ENCODE measurements at regions not wholly inside any gene's neighbourhood (a gene's known extent, or its start where the extent isn't known, plus 50 kb on each side); places are given as distances from the start of the nearest gene placed in this dataset.

DNA sequence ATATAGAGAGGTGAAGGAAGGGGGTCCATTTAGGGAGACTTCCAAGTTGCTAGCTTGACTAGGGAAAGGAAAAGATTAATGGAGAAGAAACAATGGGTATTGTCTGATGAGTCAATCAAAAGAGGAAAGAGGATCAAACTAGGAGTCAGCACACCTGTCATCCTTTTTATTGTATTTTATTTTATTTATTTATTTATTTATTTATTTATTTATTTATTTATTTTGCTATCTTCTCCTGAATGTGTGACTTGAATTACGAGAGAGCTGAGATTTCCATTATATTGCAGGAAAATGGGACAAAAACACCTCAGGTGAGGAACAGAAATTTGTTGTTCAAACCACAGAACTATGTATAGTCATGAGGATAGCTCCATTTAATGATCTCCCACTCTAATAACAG is 58.9 kb downstream of the NUDT11 start:
- Histone ChIP-seq H3K27me3 (ENCODE audit: control insufficient read depth in 1 of 2, insufficient read depth in 2 of 2, low read length in 2 of 2) (no peaks in the 10 kb centered on the region), H3K4me3 (ENCODE audit: low read depth in 1 of 2, low read length in 2 of 2) (no peak overlapping the region)
- WGBS, 2 donors = 65 to 86% methylated on average over 1 of the region's 1 CpG

DNA sequence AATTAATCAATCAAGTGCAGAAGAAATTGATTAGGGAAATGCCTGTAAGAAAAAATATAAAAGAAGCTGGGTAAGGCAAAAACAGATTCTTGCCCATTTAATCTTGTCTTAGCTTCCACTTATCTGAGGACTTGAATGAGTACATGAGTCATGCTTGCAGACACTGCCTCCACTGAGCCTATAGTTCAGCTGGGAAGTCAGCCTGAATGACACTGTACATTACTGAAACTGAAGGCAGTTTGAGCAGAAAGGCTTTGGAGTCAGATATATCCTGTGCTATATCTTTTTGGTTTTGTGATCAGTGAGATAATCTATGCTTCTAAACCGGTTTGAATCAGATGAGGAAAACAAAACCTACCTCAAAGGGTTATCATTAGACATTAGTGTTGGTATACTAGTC is 61.3 kb downstream of the NUDT11 start:
- no peaks in the 10 kb centered on the region for H3K9me3 ChIP-seq (ENCODE audit: control insufficient read depth in 2 of 2, insufficient read depth in 1 of 2, low read depth in 1 of 2, low read length in 1 of 2)
- no peak overlapping the region for H3K27ac ChIP-seq (ENCODE audit: low read depth in 2 of 2, low read length in 1 of 2)
- H3K27me3 ChIP-seq (ENCODE audit: control insufficient read depth in 1 of 2, insufficient read depth in 2 of 2, low read length in 2 of 2) = no peaks in the 10 kb centered on the region
- no peaks in the 10 kb centered on the region for H3K4me1 ChIP-seq (ENCODE audit: control insufficient read depth in 2 of 2, insufficient read depth in 2 of 2, low read length in 1 of 2)
- WGBS, 2 donors = 58 to 87% methylated on average over 1 of the region's 1 CpG
- H3K36me3 ChIP-seq (ENCODE audit: control insufficient read depth in 2 of 2, insufficient read depth in 2 of 2, low read length in 1 of 2) = no peaks in the 10 kb centered on the region
- H3K4me3 ChIP-seq (ENCODE audit: low read depth in 1 of 2, low read length in 2 of 2) = no peak overlapping the region

More for the DNA sequence above, 58.9 kb downstream of the NUDT11 start:
- Histone ChIP-seq H3K4me1 (ENCODE audit: control insufficient read depth in 2 of 2, insufficient read depth in 2 of 2, low read length in 1 of 2) (no peaks in the 10 kb centered on the region), H3K36me3 (ENCODE audit: control insufficient read depth in 2 of 2, insufficient read depth in 2 of 2, low read length in 1 of 2) (no peaks in the 10 kb centered on the region), H3K27ac (ENCODE audit: low read depth in 2 of 2, low read length in 1 of 2) (no peak overlapping the region), H3K9me3 (ENCODE audit: control insufficient read depth in 2 of 2, insufficient read depth in 1 of 2, low read depth in 1 of 2, low read length in 1 of 2) (no peaks in the 10 kb centered on the region)

DNA sequence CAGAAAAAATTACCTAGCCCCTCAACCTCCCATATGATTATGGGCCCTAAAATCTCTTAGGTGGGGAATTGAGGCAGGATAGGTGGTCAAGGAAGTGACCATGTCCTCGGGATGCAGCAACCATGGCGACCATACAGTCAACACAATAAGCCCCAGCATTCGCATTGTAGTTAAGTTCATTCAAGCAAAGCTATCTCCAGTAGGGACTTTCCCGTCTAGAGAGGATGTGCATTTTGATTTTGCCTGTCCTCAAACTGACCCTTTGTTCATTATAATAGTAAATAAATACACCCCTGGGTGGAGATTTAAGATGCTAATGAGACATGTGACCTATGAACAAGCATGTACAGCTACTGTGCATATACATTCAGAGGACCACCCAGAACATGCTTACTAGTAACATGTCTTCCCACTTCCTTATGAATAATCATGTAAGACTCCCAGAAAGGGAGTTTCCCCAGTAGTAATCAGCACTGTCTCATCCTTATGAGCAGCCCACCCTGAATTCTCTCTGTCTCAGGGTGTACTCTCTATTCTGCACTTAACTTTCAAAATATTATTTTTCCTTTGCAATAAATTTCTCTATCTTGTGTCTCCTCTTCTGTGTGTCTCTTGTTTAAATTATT is 74.3 kb downstream of the NUDT11 start:
- H3K4me3 ChIP-seq (ENCODE audit: low read depth in 1 of 2, low read length in 2 of 2) = no peak overlapping the region
- H3K9me3 ChIP-seq (ENCODE audit: control insufficient read depth in 2 of 2, insufficient read depth in 1 of 2, low read depth in 1 of 2, low read length in 1 of 2) = no peaks in the 10 kb centered on the region
- 34 to 52% methylated on average over 4 of the region's 4 CpGs for WGBS, 2 donors
- no peaks in the 10 kb centered on the region for H3K4me1 ChIP-seq (ENCODE audit: control insufficient read depth in 2 of 2, insufficient read depth in 2 of 2, low read length in 1 of 2)
- H3K27me3 ChIP-seq (ENCODE audit: control insufficient read depth in 1 of 2, insufficient read depth in 2 of 2, low read length in 2 of 2) = peaks cover 0 to 3% of the 10 kb centered on the region in 2 donors
- no peaks in the 10 kb centered on the region for H3K36me3 ChIP-seq (ENCODE audit: control insufficient read depth in 2 of 2, insufficient read depth in 2 of 2, low read length in 1 of 2)
- H3K27ac ChIP-seq (ENCODE audit: low read depth in 2 of 2, low read length in 1 of 2) = no peak overlapping the region

DNA sequence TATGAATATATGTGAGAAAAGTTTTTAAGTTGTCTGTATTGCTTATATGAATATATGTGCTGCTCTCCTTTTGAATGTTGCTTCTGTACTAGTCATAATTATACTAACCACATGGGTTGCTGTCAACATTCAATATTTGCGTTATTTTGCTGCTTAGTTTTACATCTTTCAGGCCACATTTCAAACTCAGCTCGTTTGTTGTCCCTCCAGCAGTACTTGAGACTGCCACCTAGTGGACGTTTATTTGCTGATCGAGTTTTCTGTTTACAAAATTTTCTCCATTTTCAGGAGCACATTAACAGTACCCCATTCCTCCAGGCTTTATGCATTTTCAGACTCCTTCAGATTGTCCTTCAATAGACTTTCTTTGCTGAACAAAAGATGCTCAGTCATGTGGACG is 75.8 kb downstream of the NUDT11 start:
- Histone ChIP-seq H3K36me3 (ENCODE audit: control insufficient read depth in 2 of 2, insufficient read depth in 2 of 2, low read length in 1 of 2) (no peaks in the 10 kb centered on the region), H3K4me3 (ENCODE audit: low read depth in 1 of 2, low read length in 2 of 2) (no peak overlapping the region), H3K27ac (ENCODE audit: low read depth in 2 of 2, low read length in 1 of 2) (no peak overlapping the region), H3K4me1 (ENCODE audit: control insufficient read depth in 2 of 2, insufficient read depth in 2 of 2, low read length in 1 of 2) (no peaks in the 10 kb centered on the region), H3K27me3 (ENCODE audit: control insufficient read depth in 1 of 2, insufficient read depth in 2 of 2, low read length in 2 of 2) (peaks cover 0 to 3% of the 10 kb centered on the region in 2 donors), H3K9me3 (ENCODE audit: control insufficient read depth in 2 of 2, insufficient read depth in 1 of 2, low read depth in 1 of 2, low read length in 1 of 2) (no peaks in the 10 kb centered on the region)
- 5 to 6% methylated on average over 5 of the region's 5 CpGs for WGBS, 2 donors

DNA sequence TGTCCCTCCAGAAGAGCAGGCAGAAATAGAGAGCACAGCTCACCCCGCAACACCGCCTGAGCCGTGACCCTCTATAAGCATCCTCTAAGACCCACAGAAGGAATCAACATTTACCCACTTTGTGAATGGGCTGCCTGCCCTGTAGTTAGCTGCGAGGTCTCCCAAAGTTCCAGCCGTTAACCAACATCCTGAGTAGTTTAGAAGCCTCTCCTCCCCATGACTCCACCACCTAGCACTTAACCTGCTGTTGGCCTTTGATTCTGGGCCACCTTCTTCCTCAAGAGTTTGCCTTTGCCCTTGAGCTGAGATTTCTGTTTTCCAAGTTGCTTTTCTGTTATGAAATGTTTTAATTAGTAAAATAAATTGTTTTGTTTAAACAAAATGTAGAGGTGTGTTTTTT is 75.8 kb downstream of the NUDT10 start:
- 88% methylated on average over 5 of the region's 5 CpGs for WGBS, 2 donors
- Histone ChIP-seq H3K27ac (ENCODE audit: low read depth in 2 of 2, low read length in 1 of 2) (no peak overlapping the region), H3K36me3 (ENCODE audit: control insufficient read depth in 2 of 2, insufficient read depth in 2 of 2, low read length in 1 of 2) (no peaks in the 10 kb centered on the region), H3K9me3 (ENCODE audit: control insufficient read depth in 2 of 2, insufficient read depth in 1 of 2, low read depth in 1 of 2, low read length in 1 of 2) (peaks cover 0 to 6% of the 10 kb centered on the region in 2 donors), H3K27me3 (ENCODE audit: control insufficient read depth in 1 of 2, insufficient read depth in 2 of 2, low read length in 2 of 2) (peaks cover 0 to 3% of the 10 kb centered on the region in 2 donors), H3K4me3 (ENCODE audit: low read depth in 1 of 2, low read length in 2 of 2) (no peak overlapping the region), H3K4me1 (ENCODE audit: control insufficient read depth in 2 of 2, insufficient read depth in 2 of 2, low read length in 1 of 2) (no peaks in the 10 kb centered on the region)

DNA sequence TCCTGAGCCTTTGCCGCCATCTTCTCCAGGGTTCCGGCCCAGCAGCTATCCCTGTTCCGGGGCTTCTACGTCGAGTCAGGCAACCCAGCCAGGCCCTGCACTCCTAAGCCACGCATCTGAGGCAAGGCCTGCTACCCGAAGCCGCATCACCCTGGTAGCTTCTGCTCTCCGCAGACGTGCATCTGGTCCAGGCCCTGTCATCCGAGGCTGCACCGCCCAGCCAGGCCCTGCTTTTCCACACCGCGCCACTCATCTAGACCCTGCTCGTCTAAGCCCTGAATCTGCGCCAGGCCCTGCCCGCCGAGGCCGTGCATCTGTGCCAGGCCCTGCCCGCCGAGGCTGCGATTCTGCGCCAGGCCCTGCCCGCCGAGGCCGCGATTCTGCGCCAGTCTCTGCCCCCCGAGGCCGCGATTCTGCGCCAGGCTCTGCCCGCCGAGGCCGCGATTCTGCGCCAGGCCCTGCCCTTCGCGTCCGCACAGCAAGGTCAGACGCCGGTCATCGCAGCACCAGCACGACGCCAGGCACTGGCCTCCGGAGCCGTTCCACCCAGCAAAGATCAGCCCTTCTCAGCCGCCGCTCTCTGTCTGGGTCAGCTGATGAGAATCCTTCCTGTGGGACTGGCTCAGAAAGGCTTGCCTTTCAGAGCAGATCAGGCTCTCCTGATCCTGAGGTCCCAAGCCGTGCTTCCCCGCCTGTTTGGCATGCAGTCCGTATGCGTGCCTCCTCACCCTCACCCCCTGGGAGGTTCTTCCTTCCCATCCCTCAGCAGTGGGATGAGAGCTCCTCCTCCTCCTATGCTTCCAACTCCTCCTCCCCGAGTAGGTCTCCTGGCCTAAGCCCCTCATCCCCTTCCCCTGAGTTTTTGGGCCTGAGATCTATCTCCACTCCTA is 75.1 kb downstream of the NUDT10 start:
- H3K4me3 ChIP-seq (ENCODE audit: low read depth in 1 of 2, low read length in 2 of 2) = no peak overlapping the region
- no peaks in the 10 kb centered on the region for H3K4me1 ChIP-seq (ENCODE audit: control insufficient read depth in 2 of 2, insufficient read depth in 2 of 2, low read length in 1 of 2)
- peaks cover 0 to 3% of the 10 kb centered on the region in 2 donors for H3K27me3 ChIP-seq (ENCODE audit: control insufficient read depth in 1 of 2, insufficient read depth in 2 of 2, low read length in 2 of 2)
- H3K36me3 ChIP-seq (ENCODE audit: control insufficient read depth in 2 of 2, insufficient read depth in 2 of 2, low read length in 1 of 2) = no peaks in the 10 kb centered on the region
- no peak overlapping the region for H3K27ac ChIP-seq (ENCODE audit: low read depth in 2 of 2, low read length in 1 of 2)
- peaks cover 0 to 6% of the 10 kb centered on the region in 2 donors for H3K9me3 ChIP-seq (ENCODE audit: control insufficient read depth in 2 of 2, insufficient read depth in 1 of 2, low read depth in 1 of 2, low read length in 1 of 2)
- 90 to 96% methylated on average over 54 of the region's 54 CpGs for whole genome bisulfite sequencing, 2 donors

DNA sequence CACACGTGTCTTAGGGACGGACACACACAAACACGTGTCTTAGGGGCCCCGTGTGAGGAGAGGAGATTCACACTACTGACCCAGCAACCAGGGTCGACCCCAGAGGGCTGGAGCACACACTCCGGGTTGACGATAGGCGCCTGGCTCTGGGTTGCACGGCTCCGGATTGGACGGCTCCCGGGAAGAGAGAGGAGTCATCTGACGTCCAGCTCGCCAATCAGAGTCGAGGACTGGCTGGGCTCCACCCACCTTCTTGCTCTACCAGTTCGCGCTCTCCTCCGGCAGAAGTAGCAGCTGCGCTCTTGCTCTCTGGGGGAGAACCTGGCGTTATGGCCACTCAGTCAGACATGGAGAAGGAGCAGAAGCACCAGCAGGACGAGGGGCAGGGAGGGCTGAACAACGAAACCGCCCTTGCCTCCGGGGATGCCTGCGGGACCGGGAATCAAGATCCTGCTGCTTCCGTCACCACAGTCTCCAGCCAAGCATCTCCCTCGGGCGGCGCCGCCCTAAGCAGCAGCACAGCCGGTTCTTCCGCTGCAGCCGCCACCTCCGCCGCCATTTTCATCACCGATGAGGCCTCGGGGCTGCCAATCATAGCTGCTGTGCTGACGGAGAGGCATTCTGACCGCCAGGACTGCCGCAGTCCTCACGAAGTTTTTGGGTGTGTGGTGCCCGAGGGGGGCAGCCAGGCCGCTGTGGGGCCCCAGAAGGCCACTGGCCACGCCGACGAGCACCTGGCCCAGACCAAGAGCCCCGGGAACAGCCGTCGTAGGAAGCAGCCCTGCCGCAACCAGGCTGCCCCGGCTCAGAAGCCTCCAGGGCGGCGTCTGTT is 74.3 kb downstream of the NUDT10 start:
- H3K4me1 ChIP-seq (ENCODE audit: control insufficient read depth in 2 of 2, insufficient read depth in 2 of 2, low read length in 1 of 2) = no peaks in the 10 kb centered on the region
- H3K27me3 ChIP-seq (ENCODE audit: control insufficient read depth in 1 of 2, insufficient read depth in 2 of 2, low read length in 2 of 2) = peaks cover 0 to 3% of the 10 kb centered on the region in 2 donors
- 94 to 96% methylated on average over 54 of the region's 54 CpGs for WGBS, 2 donors
- no peaks in the 10 kb centered on the region for H3K36me3 ChIP-seq (ENCODE audit: control insufficient read depth in 2 of 2, insufficient read depth in 2 of 2, low read length in 1 of 2)
- no peak overlapping the region for H3K4me3 ChIP-seq (ENCODE audit: low read depth in 1 of 2, low read length in 2 of 2)
- H3K9me3 ChIP-seq (ENCODE audit: control insufficient read depth in 2 of 2, insufficient read depth in 1 of 2, low read depth in 1 of 2, low read length in 1 of 2) = peaks cover 0 to 6% of the 10 kb centered on the region in 2 donors
- no peak overlapping the region for H3K27ac ChIP-seq (ENCODE audit: low read depth in 2 of 2, low read length in 1 of 2)

DNA sequence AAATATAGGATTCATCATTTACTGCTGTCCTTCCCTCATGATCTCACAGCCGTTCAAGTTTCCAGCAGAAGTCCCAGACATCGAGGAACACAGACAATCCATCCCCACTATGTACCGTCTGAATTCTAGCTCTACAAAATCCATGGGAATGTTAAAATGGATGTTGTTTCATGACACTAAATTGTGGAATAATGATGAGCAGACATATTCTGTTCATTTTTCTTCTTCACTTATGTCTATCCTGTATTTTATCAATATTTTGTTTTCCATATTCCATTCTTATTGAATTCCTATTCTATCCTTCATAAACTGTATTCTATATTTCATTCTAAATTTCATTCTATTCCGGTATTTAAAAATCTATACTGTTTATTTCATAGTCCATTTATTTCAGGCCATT is 71.8 kb downstream of the NUDT10 start:
- Histone ChIP-seq H3K4me3 (ENCODE audit: low read depth in 1 of 2, low read length in 2 of 2) (no peak overlapping the region), H3K4me1 (ENCODE audit: control insufficient read depth in 2 of 2, insufficient read depth in 2 of 2, low read length in 1 of 2) (no peaks in the 10 kb centered on the region), H3K27me3 (ENCODE audit: control insufficient read depth in 1 of 2, insufficient read depth in 2 of 2, low read length in 2 of 2) (no peaks in the 10 kb centered on the region), H3K27ac (ENCODE audit: low read depth in 2 of 2, low read length in 1 of 2) (no peak overlapping the region), H3K36me3 (ENCODE audit: control insufficient read depth in 2 of 2, insufficient read depth in 2 of 2, low read length in 1 of 2) (no peaks in the 10 kb centered on the region), H3K9me3 (ENCODE audit: control insufficient read depth in 2 of 2, insufficient read depth in 1 of 2, low read depth in 1 of 2, low read length in 1 of 2) (peaks cover 0 to 6% of the 10 kb centered on the region in 2 donors)
- 88 to 94% methylated on average over 4 of the region's 4 CpGs for WGBS, 2 donors
